Keratinocyte (primary cell): ENCODE measurements at regions not wholly inside any gene's neighbourhood (a gene's known extent, or its start where the extent isn't known, plus 50 kb on each side); places are given as distances from the start of the nearest gene placed in this dataset.

Experiments used
- DNase-seq: peaks from one replicate; pipeline ENCODE4 v3.0.0-alpha.2; 2011; ENCODE audit warnings: low read depth, missing footprints, low spot score
- FAIRE-seq: peaks from 2 replicates; lab custom pipeline; 2011; peaks lifted over from hg19 to GRCh38; lab: Jason Lieb, UNC
- H2AFZ ChIP-seq: 2 replicates; pipeline ENCODE4 v1.6.0; 2012; ENCODE audit warnings: low read length, control low read depth, inconsistent platforms; ENCODE audit not compliant: control insufficient read depth
- H3K27ac ChIP-seq: 2 replicates; pipeline ENCODE4 v1.5.1; 2011; ENCODE audit warnings: low read length; ENCODE audit not compliant: control insufficient read depth, insufficient read depth
- H3K27me3 ChIP-seq: 3 replicates; pipeline ENCODE4 v1.6.0; 2011; ENCODE audit warnings: low read length; ENCODE audit not compliant: control insufficient read depth, insufficient read depth; ENCODE audit errors: extremely low read depth
- H3K36me3 ChIP-seq, 2 experiments: 2 replicates in 1 of 2; 3 replicates in 1 of 2; pipeline ENCODE4 v1.5.1; 2011; ENCODE audit warnings: low read length in 2 of 2, mild to moderate bottlenecking in 1 of 2; ENCODE audit not compliant: control insufficient read depth in 2 of 2, insufficient read depth in 2 of 2; ENCODE audit errors: extremely low read depth in 1 of 2
- H3K4me1 ChIP-seq: 3 replicates; pipeline ENCODE4 v1.5.1; 2011; ENCODE audit warnings: low read length; ENCODE audit not compliant: control insufficient read depth, insufficient read depth; ENCODE audit errors: extremely low read depth
- H3K4me2 ChIP-seq: 3 replicates; pipeline ENCODE4 v1.6.0; 2011; ENCODE audit warnings: low read depth, low read length; ENCODE audit not compliant: control insufficient read depth, insufficient read depth; ENCODE audit errors: extremely low read depth
- H3K4me3 ChIP-seq, 3 experiments: fragments of 200-600 bp in 1 of 3; sonication (generic) in 1 of 3; 2 replicates in 2 of 3; 3 replicates in 1 of 3; pipeline ENCODE4 v1.5.1; 2011 to 2016; ENCODE audit warnings: low read length in 3 of 3, mild to moderate bottlenecking in 3 of 3, control low read depth in 2 of 3, inconsistent platforms in 1 of 3, low read depth in 1 of 3, mixed read lengths in 1 of 3, mixed run types in 1 of 3, moderate library complexity in 1 of 3; ENCODE audit not compliant: control insufficient read depth in 2 of 3, insufficient read depth in 2 of 3; ENCODE audit errors: extremely low read depth in 1 of 3
- H3K79me2 ChIP-seq: 2 replicates; pipeline ENCODE4 v1.6.0; 2012; ENCODE audit warnings: low read length; ENCODE audit not compliant: control insufficient read depth, insufficient read depth
- H3K9ac ChIP-seq: 3 replicates; pipeline ENCODE4 v1.6.0; 2011; ENCODE audit warnings: low read length; ENCODE audit not compliant: control insufficient read depth, insufficient read depth; ENCODE audit errors: extremely low read depth
- H3K9me1 ChIP-seq: 3 replicates; pipeline ENCODE4 v1.6.0; 2011; ENCODE audit warnings: low read length; ENCODE audit not compliant: control insufficient read depth, insufficient read depth; ENCODE audit errors: extremely low read depth
- H3K9me3 ChIP-seq: 2 replicates; pipeline ENCODE4 v1.5.1; 2012; ENCODE audit warnings: low read depth, low read length; ENCODE audit not compliant: control insufficient read depth
- H4K20me1 ChIP-seq: 3 replicates; pipeline ENCODE4 v1.6.0; 2011; ENCODE audit warnings: low read length; ENCODE audit not compliant: control insufficient read depth, insufficient read depth; ENCODE audit errors: extremely low read depth
- CTCF ChIP-seq, 3 experiments: IDR thresholded peaks in 1 of 3; conservative IDR thresholded peaks in 1 of 3; optimal IDR thresholded peaks in 1 of 3; 2 replicates in 2 of 3; 3 replicates in 1 of 3; pipeline versions ENCODE3 to v1.5.1; 2011; ENCODE audit warnings: low read length in 3 of 3, mild to moderate bottlenecking in 3 of 3, moderate library complexity in 2 of 3, control low read depth in 1 of 3, inconsistent platforms in 1 of 3; ENCODE audit not compliant: insufficient read depth in 2 of 3; ENCODE audit errors: extremely low read depth in 1 of 3
- EZH2 ChIP-seq: IDR thresholded peaks from one replicate; pipeline ENCODE4 v1.6.1; 2012; ENCODE audit warnings: inconsistent platforms, mild to moderate bottlenecking, low read length, moderate library complexity
- dilution Hi-C: fragments of 300-500 bp; cut with MboI; formaldehyde crosslinking; loops from one replicate; pipeline ENCODE4 v1.7.0; 2020; ENCODE audit warnings: low sequenced_read_pairs; ENCODE audit not compliant: extremely low pct_ligation_motif_present

DNA sequence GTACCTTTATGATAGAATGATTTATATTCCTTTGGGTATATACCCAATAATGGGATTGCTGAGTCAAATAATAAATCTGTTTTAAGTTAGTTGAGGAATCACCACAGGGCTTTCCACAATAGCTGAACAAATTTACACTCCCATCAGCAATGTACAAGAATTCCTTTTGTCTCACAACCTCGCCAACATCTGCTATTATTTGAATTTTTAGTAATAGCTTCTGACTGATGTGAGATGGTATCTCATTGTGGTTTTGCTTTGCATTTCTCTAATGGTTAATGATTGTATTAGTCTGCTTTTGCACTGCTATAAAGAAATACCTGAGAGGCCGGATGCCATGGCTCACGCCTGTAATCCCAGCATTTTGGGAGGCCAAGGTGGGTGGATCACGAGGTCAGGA is 1387.6 kb upstream of the ACVR2A start:
- no peak overlapping the region for H3K4me3 ChIP-seq
- no peaks in the 10 kb centered on the region for H4K20me1 ChIP-seq
- H3K36me3 ChIP-seq: no peaks in the 10 kb centered on the region
- no peak overlapping the region for H3K27ac ChIP-seq
- no peaks in the 10 kb centered on the region for H3K9me3 ChIP-seq
- no peak overlapping the region for H2AFZ ChIP-seq
- dilution Hi-C loops: no loop called here
- FAIRE-seq (no peak), DNase-seq (no peak)
- H3K79me2 ChIP-seq: no peaks in the 10 kb centered on the region
- no peak overlapping the region for H3K9ac ChIP-seq
- H3K4me1 ChIP-seq: no peaks in the 10 kb centered on the region
- no peaks in the 10 kb centered on the region for H3K27me3 ChIP-seq
- no peaks in the 10 kb centered on the region for H3K9me1 ChIP-seq
- H3K4me2 ChIP-seq: no peak overlapping the region
- TF ChIP-seq EZH2 (no peak), CTCF (optimal IDR thresholded peaks at IDR 0.05 in 1 of 3, IDR thresholded peaks at IDR 0.05 in 1 of 3, conservative IDR thresholded peaks at IDR 0.05 in 1 of 3; ENCODE audit: extremely low read depth in 1 of 3, insufficient read depth in 2 of 3, low read length in 3 of 3) (no peak)

- no peak for FAIRE-seq
- dilution Hi-C loops: no loop called here
Observed at GRCh38 chr2:146455325-146455724, 1389.5 kb upstream of the ACVR2A start.

More at GRCh38 chr2:146455325-146455724, 1389.5 kb upstream of the ACVR2A start:
- Histone ChIP-seq H3K36me3 (no peaks in the 10 kb centered on the region), H3K9me3 (no peaks in the 10 kb centered on the region), H4K20me1 (no peaks in the 10 kb centered on the region), H3K27ac (no peak overlapping the region), H2AFZ (no peak overlapping the region), H3K27me3 (no peaks in the 10 kb centered on the region), H3K4me3 (no peak overlapping the region), H3K4me1 (no peaks in the 10 kb centered on the region), H3K4me2 (no peak overlapping the region), H3K9ac (no peak overlapping the region), H3K9me1 (no peaks in the 10 kb centered on the region), H3K79me2 (no peaks in the 10 kb centered on the region)
- TF ChIP-seq CTCF (optimal IDR thresholded peaks at IDR 0.05 in 1 of 3, IDR thresholded peaks at IDR 0.05 in 1 of 3, conservative IDR thresholded peaks at IDR 0.05 in 1 of 3; ENCODE audit: extremely low read depth in 1 of 3, insufficient read depth in 2 of 3, low read length in 3 of 3) (no peak), EZH2 (no peak)
- no peak for DNase-seq
